Vagina (tissue), 2 donors: ENCODE measurements at regions not wholly inside any gene's neighbourhood (a gene's known extent, or its start where the extent isn't known, plus 50 kb on each side); places are given as distances from the start of the nearest gene placed in this dataset.

Experiments used
- POLR2A ChIP-seq, 2 donors: fragments of 450-650 bp; IDR thresholded peaks; one replicate each; pipeline ENCODE4 v1.6.1; 2017; ENCODE audit warnings: antibody characterized with exemption in 2 of 2, mild to moderate bottlenecking in 2 of 2, moderate library complexity in 2 of 2
- TF ChIP-seq, protein P1 (sequence below), 3 experiments: fragments of 450-650 bp in 2 of 3; fragments of 200-600 bp in 1 of 3; sonication (generic) in 1 of 3; IDR thresholded peaks; one replicate each; pipeline ENCODE4 v1.5.1; 2017 to 2019; ENCODE audit warnings: antibody characterized with exemption in 3 of 3, mild to moderate bottlenecking in 2 of 3, moderate library complexity in 2 of 3

DNA sequence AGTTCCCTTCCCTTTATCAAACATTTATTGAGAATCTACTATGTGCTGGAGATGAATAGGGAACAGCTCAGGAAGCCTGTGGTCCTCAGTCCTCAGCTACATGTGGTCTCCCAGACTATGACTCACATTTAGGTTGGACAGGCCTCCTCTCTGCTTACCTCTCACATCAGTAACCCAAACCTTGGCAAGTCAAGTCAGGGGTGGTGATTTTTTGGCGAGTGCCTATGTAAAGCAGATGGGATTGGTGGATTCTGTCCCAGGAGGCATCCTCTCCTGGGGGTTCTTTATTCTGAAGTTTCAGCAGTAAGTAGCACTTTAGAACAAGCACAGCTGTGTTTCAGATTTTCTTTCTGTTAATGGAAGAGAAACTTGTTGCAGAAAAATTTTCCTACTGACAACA, 241.3 kb downstream of the PRDM2 start:
- TF ChIP-seq POLR2A (IDR thresholded peaks at IDR 0.05) = no peak
- TF ChIP-seq, protein P1, sequence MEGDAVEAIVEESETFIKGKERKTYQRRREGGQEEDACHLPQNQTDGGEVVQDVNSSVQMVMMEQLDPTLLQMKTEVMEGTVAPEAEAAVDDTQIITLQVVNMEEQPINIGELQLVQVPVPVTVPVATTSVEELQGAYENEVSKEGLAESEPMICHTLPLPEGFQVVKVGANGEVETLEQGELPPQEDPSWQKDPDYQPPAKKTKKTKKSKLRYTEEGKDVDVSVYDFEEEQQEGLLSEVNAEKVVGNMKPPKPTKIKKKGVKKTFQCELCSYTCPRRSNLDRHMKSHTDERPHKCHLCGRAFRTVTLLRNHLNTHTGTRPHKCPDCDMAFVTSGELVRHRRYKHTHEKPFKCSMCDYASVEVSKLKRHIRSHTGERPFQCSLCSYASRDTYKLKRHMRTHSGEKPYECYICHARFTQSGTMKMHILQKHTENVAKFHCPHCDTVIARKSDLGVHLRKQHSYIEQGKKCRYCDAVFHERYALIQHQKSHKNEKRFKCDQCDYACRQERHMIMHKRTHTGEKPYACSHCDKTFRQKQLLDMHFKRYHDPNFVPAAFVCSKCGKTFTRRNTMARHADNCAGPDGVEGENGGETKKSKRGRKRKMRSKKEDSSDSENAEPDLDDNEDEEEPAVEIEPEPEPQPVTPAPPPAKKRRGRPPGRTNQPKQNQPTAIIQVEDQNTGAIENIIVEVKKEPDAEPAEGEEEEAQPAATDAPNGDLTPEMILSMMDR (IDR thresholded peaks at IDR 0.05) = no peak
